ENCODE measurements at regions not wholly inside any gene's neighbourhood (a gene's known extent, or its start where the extent isn't known, plus 50 kb on each side); places are given as distances from the start of the nearest gene placed in this dataset.

DNA sequence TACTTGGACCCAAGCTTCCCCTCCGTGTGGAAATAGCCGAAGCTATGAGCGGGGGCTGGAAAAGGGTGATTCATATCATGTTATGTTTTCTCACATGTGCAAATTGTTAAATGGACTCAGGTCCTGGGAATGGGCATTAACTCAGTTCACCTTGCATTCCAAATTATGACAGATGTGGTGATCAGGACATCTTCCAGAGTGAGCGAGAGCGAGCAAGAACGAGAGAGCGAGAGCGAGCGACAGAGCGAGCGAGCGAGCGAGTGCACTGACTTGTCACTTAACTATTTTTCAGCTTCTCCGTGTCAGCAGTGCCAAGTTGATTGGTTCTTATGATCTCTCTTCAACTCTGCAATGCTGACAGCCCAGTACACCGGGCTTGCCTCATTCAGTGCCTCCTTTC, 437.4 kb upstream of the NRSN1 start:
- TF ChIP-seq, protein P1, sequence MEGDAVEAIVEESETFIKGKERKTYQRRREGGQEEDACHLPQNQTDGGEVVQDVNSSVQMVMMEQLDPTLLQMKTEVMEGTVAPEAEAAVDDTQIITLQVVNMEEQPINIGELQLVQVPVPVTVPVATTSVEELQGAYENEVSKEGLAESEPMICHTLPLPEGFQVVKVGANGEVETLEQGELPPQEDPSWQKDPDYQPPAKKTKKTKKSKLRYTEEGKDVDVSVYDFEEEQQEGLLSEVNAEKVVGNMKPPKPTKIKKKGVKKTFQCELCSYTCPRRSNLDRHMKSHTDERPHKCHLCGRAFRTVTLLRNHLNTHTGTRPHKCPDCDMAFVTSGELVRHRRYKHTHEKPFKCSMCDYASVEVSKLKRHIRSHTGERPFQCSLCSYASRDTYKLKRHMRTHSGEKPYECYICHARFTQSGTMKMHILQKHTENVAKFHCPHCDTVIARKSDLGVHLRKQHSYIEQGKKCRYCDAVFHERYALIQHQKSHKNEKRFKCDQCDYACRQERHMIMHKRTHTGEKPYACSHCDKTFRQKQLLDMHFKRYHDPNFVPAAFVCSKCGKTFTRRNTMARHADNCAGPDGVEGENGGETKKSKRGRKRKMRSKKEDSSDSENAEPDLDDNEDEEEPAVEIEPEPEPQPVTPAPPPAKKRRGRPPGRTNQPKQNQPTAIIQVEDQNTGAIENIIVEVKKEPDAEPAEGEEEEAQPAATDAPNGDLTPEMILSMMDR (conservative IDR thresholded peaks at IDR 0.05) = no peak
- TF ChIP-seq ZFX (IDR thresholded peaks at IDR 0.05) = no peak
